Mucosa of stomach (tissue), 1 donor: ENCODE measurements at regions not wholly inside any gene's neighbourhood (a gene's known extent, or its start where the extent isn't known, plus 50 kb on each side); places are given as distances from the start of the nearest gene placed in this dataset.
"Not testable (repeated sequence)": the region's sequence is repeated elsewhere in the genome, so short reads cannot be mapped to it uniquely, and the experiment has no call there.

Source experiments
- H3K27me3 ChIP-seq: one replicate; pipeline ENCODE4 v1.7.0; 2013; ENCODE audit warnings: mild to moderate bottlenecking, low read length; ENCODE audit not compliant: control insufficient read depth, insufficient read depth
- H3K36me3 ChIP-seq: one replicate; pipeline ENCODE4 v1.7.0; 2013; ENCODE audit warnings: low read length; ENCODE audit not compliant: control insufficient read depth, insufficient read depth
- H3K4me1 ChIP-seq: one replicate; pipeline ENCODE4 v1.7.0; 2013; ENCODE audit warnings: mild to moderate bottlenecking, low read length; ENCODE audit not compliant: control insufficient read depth, insufficient read depth
- H3K4me3 ChIP-seq: one replicate; pipeline ENCODE4 v1.7.0; 2013; ENCODE audit warnings: low read length
- H3K9ac ChIP-seq: one replicate; pipeline ENCODE4 v1.7.0; 2013; ENCODE audit warnings: mild to moderate bottlenecking, low read length, moderate library complexity
- H3K9me3 ChIP-seq: one replicate; pipeline ENCODE4 v1.7.0; 2013; ENCODE audit warnings: mild to moderate bottlenecking, low read length, moderate library complexity; ENCODE audit not compliant: control insufficient read depth
- donor health status: Pancreatic carcinoma.

- Histone ChIP-seq H3K9ac (no peak overlapping the region), H3K27me3 (no peaks in the 10 kb centered on the region), H3K9me3 (no peaks in the 10 kb centered on the region), H3K36me3 (no peaks in the 10 kb centered on the region), H3K4me1 (no peaks in the 10 kb centered on the region), H3K4me3 (no peak overlapping the region)
These were observed 270.9 kb upstream of the SYT10 start for GRCh38 chr12:33710548-33710947.

- Histone ChIP-seq H3K4me1 (no peaks in the 10 kb centered on the region), H3K4me3 (no peak overlapping the region), H3K9me3 (no peaks in the 10 kb centered on the region), H3K36me3 (no peaks in the 10 kb centered on the region), H3K9ac (no peak overlapping the region), H3K27me3 (no peaks in the 10 kb centered on the region)
These were observed 279.0 kb upstream of the SYT10 start for GRCh38 chr12:33718631-33719030.

- Histone ChIP-seq H3K4me1 (no peaks in the 10 kb centered on the region), H3K9ac (no peak overlapping the region), H3K4me3 (no peak overlapping the region), H3K9me3 (no peaks in the 10 kb centered on the region), H3K36me3 (no peaks in the 10 kb centered on the region), H3K27me3 (no peaks in the 10 kb centered on the region)
These were observed 281.9 kb upstream of the SYT10 start for GRCh38 chr12:33721561-33721960.

- Histone ChIP-seq H3K36me3 (no peaks in the 10 kb centered on the region), H3K4me3 (no peak overlapping the region)
These were observed 285.2 kb upstream of the SYT10 start for GRCh38 chr12:33724867-33725266.

GRCh38 chr12:33734871-33735270 lies 287.4 kb upstream of the ALG10 start:
- no peaks in the 10 kb centered on the region for H3K36me3 ChIP-seq
- H3K9ac ChIP-seq: no peak overlapping the region
- no peaks in the 10 kb centered on the region for H3K27me3 ChIP-seq
- no peaks in the 10 kb centered on the region for H3K4me1 ChIP-seq
- no peak overlapping the region for H3K4me3 ChIP-seq
- H3K9me3 ChIP-seq: no peaks in the 10 kb centered on the region

More at GRCh38 chr12:33724867-33725266, 285.2 kb upstream of the SYT10 start:
- Histone ChIP-seq H3K27me3 (no peaks in the 10 kb centered on the region), H3K4me1 (no peaks in the 10 kb centered on the region), H3K9ac (no peak overlapping the region), H3K9me3 (no peaks in the 10 kb centered on the region)

- Histone ChIP-seq H3K36me3 (no peaks in the 10 kb centered on the region), H3K4me3 (no peak overlapping the region), H3K9me3 (no peaks in the 10 kb centered on the region), H3K4me1 (no peaks in the 10 kb centered on the region), H3K9ac (no peak overlapping the region), H3K27me3 (no peaks in the 10 kb centered on the region)
These were observed 269.4 kb upstream of the ALG10 start for GRCh38 chr12:33752854-33753253.

GRCh38 chr12:33757701-33758100 lies 264.6 kb upstream of the ALG10 start:
- Histone ChIP-seq H3K9ac (no peak overlapping the region), H3K4me1 (no peaks in the 10 kb centered on the region), H3K36me3 (no peaks in the 10 kb centered on the region), H3K9me3 (no peaks in the 10 kb centered on the region), H3K4me3 (no peak overlapping the region), H3K27me3 (no peaks in the 10 kb centered on the region)

- Histone ChIP-seq H3K9ac (no peak overlapping the region), H3K4me1 (no peaks in the 10 kb centered on the region), H3K9me3 (no peaks in the 10 kb centered on the region), H3K4me3 (no peak overlapping the region), H3K27me3 (no peaks in the 10 kb centered on the region), H3K36me3 (no peaks in the 10 kb centered on the region)
These were observed 263.0 kb upstream of the ALG10 start for GRCh38 chr12:33759279-33759678.

GRCh38 chr12:33763331-33763730 lies 259.0 kb upstream of the ALG10 start:
- no peaks in the 10 kb centered on the region for H3K9me3 ChIP-seq
- H3K36me3 ChIP-seq: no peaks in the 10 kb centered on the region
- H3K27me3 ChIP-seq: no peaks in the 10 kb centered on the region
- H3K9ac ChIP-seq: no peak overlapping the region
- H3K4me1 ChIP-seq: no peaks in the 10 kb centered on the region
- H3K4me3 ChIP-seq: no peak overlapping the region

- no peaks in the 10 kb centered on the region for H3K27me3 ChIP-seq
- no peaks in the 10 kb centered on the region for H3K9me3 ChIP-seq
- H3K4me1 ChIP-seq: no peaks in the 10 kb centered on the region
- H3K36me3 ChIP-seq: no peaks in the 10 kb centered on the region
- H3K9ac ChIP-seq: no peak overlapping the region
- no peak overlapping the region for H3K4me3 ChIP-seq
These were observed 251.6 kb upstream of the ALG10 start for GRCh38 chr12:33770652-33771051.

GRCh38 chr12:33771889-33772288 lies 250.4 kb upstream of the ALG10 start:
- no peaks in the 10 kb centered on the region for H3K36me3 ChIP-seq
- no peaks in the 10 kb centered on the region for H3K27me3 ChIP-seq
- H3K4me3 ChIP-seq: no peak overlapping the region
- no peaks in the 10 kb centered on the region for H3K9me3 ChIP-seq
- H3K9ac ChIP-seq: no peak overlapping the region
- H3K4me1 ChIP-seq: no peaks in the 10 kb centered on the region

- not testable (repeated sequence) for H3K4me3 ChIP-seq, H3K36me3 ChIP-seq, H3K9ac ChIP-seq, H3K9me3 ChIP-seq, H3K27me3 ChIP-seq, H3K4me1 ChIP-seq
These were observed 249.2 kb upstream of the ALG10 start for GRCh38 chr12:33773091-33773490.

GRCh38 chr12:33786532-33786931 lies 235.8 kb upstream of the ALG10 start:
- H3K9me3 ChIP-seq: no peaks in the 10 kb centered on the region

More at GRCh38 chr12:33786532-33786931, 235.8 kb upstream of the ALG10 start:
- H3K4me3 ChIP-seq: no peak overlapping the region
- no peaks in the 10 kb centered on the region for H3K36me3 ChIP-seq
- no peak overlapping the region for H3K9ac ChIP-seq
- no peaks in the 10 kb centered on the region for H3K4me1 ChIP-seq
- no peaks in the 10 kb centered on the region for H3K27me3 ChIP-seq
